HCT116 (cell line): ENCODE measurements at regions not wholly inside any gene's neighbourhood (a gene's known extent, or its start where the extent isn't known, plus 50 kb on each side); places are given as distances from the start of the nearest gene placed in this dataset.

ENCODE experiments used
- ATAC-seq: fragments of 200-7000 bp; cut with Tn5 transposase; 2 replicates; pipeline ENCODE4 v1.9.1; 2020; ENCODE audit warnings: mild to moderate bottlenecking, moderate library complexity
- BruUV-seq: library from RNA; stranded (reverse); fragments of 400-500 nt; replicated peaks from 2 replicates; lab custom pipeline; 2021; lab: Mats Ljungman, UMichigan
- CTCF ChIA-PET: fragments of 300-600 bp; sonication (Branson Sonifier 250); formaldehyde crosslinking; loops from one replicate; lab custom pipeline; 2021; ENCODE audit warnings: antibody characterized with exemption; lab: Charles Lee
- POLR2A ChIA-PET: fragments of 300-600, 350-600 bp; sonication (Branson Sonifier 250); formaldehyde crosslinking; loops from one replicate; lab custom pipeline; 2021; ENCODE audit warnings: antibody characterized with exemption; lab: Charles Lee
- RAD21 ChIA-PET, 2 experiments: fragments of 300-600 bp; sonication (Branson Sonifier 250); formaldehyde crosslinking; loops; one replicate each; lab custom pipeline; 2023; ENCODE audit warnings: low total read pairs in 2 of 2; ENCODE audit not compliant: uncharacterized antibody in 2 of 2, unreplicated experiment in 2 of 2, low non-redundant PET in 1 of 2; lab: Charles Lee
- DNase-seq: peaks from one replicate; pipeline ENCODE4 v3.0.0-alpha.2; 2010; ENCODE audit warnings: low read depth, low spot score
- H2AFZ ChIP-seq: fragments of 200-600 bp; shearing (Covaris generic), sonication (generic); 2 replicates; pipeline ENCODE4 v1.6.1; 2017; ENCODE audit warnings: low read depth, mixed run types, mixed read lengths, antibody characterized with exemption, low read length; ENCODE audit not compliant: poor library complexity, severe bottlenecking
- H3K27ac ChIP-seq: 2 replicates; pipeline ENCODE4 v1.5.1; 2012; ENCODE audit warnings: low read depth, low read length
- H3K27me3 ChIP-seq: fragments of 200-600 bp; sonication (generic); 2 replicates; pipeline ENCODE4 v1.6.1; 2016; ENCODE audit warnings: mixed run types, low read length, mixed read lengths; ENCODE audit not compliant: insufficient read depth
- H3K36me3 ChIP-seq, 2 experiments: fragments of 200-500 bp in 1 of 2; fragments of 200-600 bp in 1 of 2; sonication (Bioruptor generic) in 1 of 2; sonication (generic) in 1 of 2; 2 replicates each; pipeline versions ENCODE4 v1.5.1 to v1.6.1; 2014 to 2016; ENCODE audit warnings: low read length in 2 of 2, inconsistent platforms in 1 of 2, mixed read lengths in 1 of 2, mixed run types in 1 of 2; ENCODE audit not compliant: insufficient read depth in 2 of 2, control insufficient read depth in 1 of 2
- H3K4me1 ChIP-seq, 2 experiments: fragments of 200-600 bp in 1 of 2; sonication (generic) in 1 of 2; 2 replicates each; pipeline versions ENCODE4 v1.5.1 to v1.6.1; 2012 to 2017; ENCODE audit warnings: low read length in 2 of 2, inconsistent platforms in 1 of 2, mild to moderate bottlenecking in 1 of 2, mixed read lengths in 1 of 2, mixed run types in 1 of 2, moderate library complexity in 1 of 2; ENCODE audit not compliant: insufficient read depth in 2 of 2, control insufficient read depth in 1 of 2
- H3K4me2 ChIP-seq: fragments of 200-600 bp; sonication (generic); 2 replicates; pipeline ENCODE4 v1.6.1; 2017; ENCODE audit warnings: mixed run types, low read length, mixed read lengths
- H3K4me3 ChIP-seq, 2 experiments: fragments of 200-600 bp in 1 of 2; sonication (generic) in 1 of 2; replicated peaks in 1 of 2; 2 replicates each; pipeline ENCODE4 v1.5.1; 2011 to 2016; ENCODE audit warnings: low read length in 2 of 2, control low read depth in 1 of 2, low read depth in 1 of 2, mild to moderate bottlenecking in 1 of 2, mixed read lengths in 1 of 2, mixed run types in 1 of 2
- H3K79me2 ChIP-seq: fragments of 200-600 bp; sonication (generic); 2 replicates; pipeline ENCODE4 v1.6.1; 2017; ENCODE audit warnings: mild to moderate bottlenecking, mixed run types, low read length, moderate library complexity, mixed read lengths; ENCODE audit not compliant: insufficient read depth
- H3K9ac ChIP-seq: fragments of 200-600 bp; sonication (generic); 2 replicates; pipeline ENCODE4 v1.6.1; 2016; ENCODE audit warnings: low read length, mixed read lengths
- H3K9me2 ChIP-seq: fragments of 200-600 bp; sonication (generic), shearing (Covaris generic); 2 replicates; pipeline ENCODE4 v1.6.1; 2017; ENCODE audit warnings: mixed run types, mild to moderate bottlenecking, moderate library complexity; ENCODE audit not compliant: insufficient read depth
- H3K9me3 ChIP-seq, 2 experiments: fragments of 200-500 bp in 1 of 2; fragments of 200-600 bp in 1 of 2; sonication (Bioruptor generic) in 1 of 2; sonication (generic) in 1 of 2; 2 replicates each; pipeline ENCODE4 v1.6.1; 2014 to 2017; ENCODE audit warnings: low read length in 2 of 2, mixed read lengths in 2 of 2, inconsistent platforms in 1 of 2, low read depth in 1 of 2, mild to moderate bottlenecking in 1 of 2, mixed run types in 1 of 2, moderate library complexity in 1 of 2; ENCODE audit not compliant: control insufficient read depth in 1 of 2, insufficient read depth in 1 of 2
- H4K20me1 ChIP-seq: fragments of 200-600 bp; sonication (generic), shearing (Covaris generic); 2 replicates; pipeline ENCODE4 v1.6.1; 2017; ENCODE audit warnings: mixed run types, mild to moderate bottlenecking, moderate library complexity; ENCODE audit not compliant: insufficient read depth
- ATF3 ChIP-seq: IDR thresholded peaks from 2 replicates; pipeline ENCODE4 v1.6.1; 2012
- CBX3 ChIP-seq: IDR thresholded peaks from 2 replicates; pipeline ENCODE4 v1.6.1; 2012; ENCODE audit warnings: low read depth
- EGR1 ChIP-seq: IDR thresholded peaks from 2 replicates; pipeline ENCODE4 v1.6.1; 2012; ENCODE audit warnings: low read depth
- ELF1 ChIP-seq: IDR thresholded peaks from 2 replicates; pipeline ENCODE4 v1.6.1; 2012; ENCODE audit warnings: low read depth, borderline replicate concordance
- EZH2 ChIP-seq: fragments of 200-600 bp; sonication (generic); IDR thresholded peaks from 2 replicates; pipeline ENCODE4 v1.6.1; 2017; ENCODE audit warnings: antibody characterized with exemption, mixed run types
- FOSL1 ChIP-seq: IDR thresholded peaks from 2 replicates; pipeline ENCODE4 v1.6.1; 2012; ENCODE audit warnings: low read depth
- MAX ChIP-seq: IDR thresholded peaks from 2 replicates; pipeline ENCODE4 v1.6.1; 2012
- RAD21 ChIP-seq: IDR thresholded peaks from 2 replicates; pipeline ENCODE4 v1.6.1; 2012; ENCODE audit warnings: low read depth, mild to moderate bottlenecking
- SIN3A ChIP-seq: IDR thresholded peaks from 2 replicates; pipeline ENCODE4 v1.6.1; 2012; ENCODE audit warnings: low read depth
- SP1 ChIP-seq: IDR thresholded peaks from 2 replicates; pipeline ENCODE4 v1.6.1; 2012; ENCODE audit warnings: low read depth
- ZFX ChIP-seq: fragments of 450-650 bp; IDR thresholded peaks from 2 replicates; pipeline ENCODE4 v1.6.1; 2017
- intact Hi-C: fragments of 100-400 bp; cut with micrococcal nuclease; formaldehyde crosslinking; loops from 2 replicates; pipeline ENCODE4 v1.10.0; 2022
- TF ChIP-seq, protein P1 (sequence below): IDR thresholded peaks from 2 replicates; pipeline ENCODE4 v1.6.1; 2011; ENCODE audit warnings: mild to moderate bottlenecking, low read length, moderate library complexity; ENCODE audit not compliant: insufficient replicate concordance; ENCODE audit errors: extremely low read depth
- TF ChIP-seq, protein P2 (sequence below): IDR thresholded peaks from 2 replicates; pipeline ENCODE4 v1.6.1; 2012; ENCODE audit warnings: low read depth

- ChIA-PET RAD21 (no interaction called here), POLR2A (no interaction called here)
- intact Hi-C loops = no loop called here
- Histone ChIP-seq H3K4me2 (no peak overlapping the region), H3K79me2 (no peaks in the 10 kb centered on the region), H4K20me1 (no peaks in the 10 kb centered on the region), H3K4me3 (no peak overlapping the region), H3K4me1 (no peaks in the 10 kb centered on the region), H3K9me2 (no peaks in the 10 kb centered on the region)
- TF ChIP-seq SP1 (no peak), EGR1 (no peak), FOSL1 (no peak), MAX (no peak), SIN3A (no peak), ATF3 (no peak), ELF1 (no peak), RAD21 (no peak), CBX3 (no peak), ZFX (no peak), EZH2 (no peak)
- TF ChIP-seq, protein P1, sequence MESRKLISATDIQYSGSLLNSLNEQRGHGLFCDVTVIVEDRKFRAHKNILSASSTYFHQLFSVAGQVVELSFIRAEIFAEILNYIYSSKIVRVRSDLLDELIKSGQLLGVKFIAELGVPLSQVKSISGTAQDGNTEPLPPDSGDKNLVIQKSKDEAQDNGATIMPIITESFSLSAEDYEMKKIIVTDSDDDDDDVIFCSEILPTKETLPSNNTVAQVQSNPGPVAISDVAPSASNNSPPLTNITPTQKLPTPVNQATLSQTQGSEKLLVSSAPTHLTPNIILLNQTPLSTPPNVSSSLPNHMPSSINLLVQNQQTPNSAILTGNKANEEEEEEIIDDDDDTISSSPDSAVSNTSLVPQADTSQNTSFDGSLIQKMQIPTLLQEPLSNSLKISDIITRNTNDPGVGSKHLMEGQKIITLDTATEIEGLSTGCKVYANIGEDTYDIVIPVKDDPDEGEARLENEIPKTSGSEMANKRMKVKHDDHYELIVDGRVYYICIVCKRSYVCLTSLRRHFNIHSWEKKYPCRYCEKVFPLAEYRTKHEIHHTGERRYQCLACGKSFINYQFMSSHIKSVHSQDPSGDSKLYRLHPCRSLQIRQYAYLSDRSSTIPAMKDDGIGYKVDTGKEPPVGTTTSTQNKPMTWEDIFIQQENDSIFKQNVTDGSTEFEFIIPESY = no peak
- TF ChIP-seq, protein P2, sequence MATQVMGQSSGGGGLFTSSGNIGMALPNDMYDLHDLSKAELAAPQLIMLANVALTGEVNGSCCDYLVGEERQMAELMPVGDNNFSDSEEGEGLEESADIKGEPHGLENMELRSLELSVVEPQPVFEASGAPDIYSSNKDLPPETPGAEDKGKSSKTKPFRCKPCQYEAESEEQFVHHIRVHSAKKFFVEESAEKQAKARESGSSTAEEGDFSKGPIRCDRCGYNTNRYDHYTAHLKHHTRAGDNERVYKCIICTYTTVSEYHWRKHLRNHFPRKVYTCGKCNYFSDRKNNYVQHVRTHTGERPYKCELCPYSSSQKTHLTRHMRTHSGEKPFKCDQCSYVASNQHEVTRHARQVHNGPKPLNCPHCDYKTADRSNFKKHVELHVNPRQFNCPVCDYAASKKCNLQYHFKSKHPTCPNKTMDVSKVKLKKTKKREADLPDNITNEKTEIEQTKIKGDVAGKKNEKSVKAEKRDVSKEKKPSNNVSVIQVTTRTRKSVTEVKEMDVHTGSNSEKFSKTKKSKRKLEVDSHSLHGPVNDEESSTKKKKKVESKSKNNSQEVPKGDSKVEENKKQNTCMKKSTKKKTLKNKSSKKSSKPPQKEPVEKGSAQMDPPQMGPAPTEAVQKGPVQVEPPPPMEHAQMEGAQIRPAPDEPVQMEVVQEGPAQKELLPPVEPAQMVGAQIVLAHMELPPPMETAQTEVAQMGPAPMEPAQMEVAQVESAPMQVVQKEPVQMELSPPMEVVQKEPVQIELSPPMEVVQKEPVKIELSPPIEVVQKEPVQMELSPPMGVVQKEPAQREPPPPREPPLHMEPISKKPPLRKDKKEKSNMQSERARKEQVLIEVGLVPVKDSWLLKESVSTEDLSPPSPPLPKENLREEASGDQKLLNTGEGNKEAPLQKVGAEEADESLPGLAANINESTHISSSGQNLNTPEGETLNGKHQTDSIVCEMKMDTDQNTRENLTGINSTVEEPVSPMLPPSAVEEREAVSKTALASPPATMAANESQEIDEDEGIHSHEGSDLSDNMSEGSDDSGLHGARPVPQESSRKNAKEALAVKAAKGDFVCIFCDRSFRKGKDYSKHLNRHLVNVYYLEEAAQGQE = no peak
- TF ChIP-seq, all 23 proteins: peak for 0
- no TSS peak for BruUV-seq
- H3K9ac ChIP-seq = no peak overlapping the region
- DNase-seq (no peak), ATAC-seq (no peak)
- H3K9me3 ChIP-seq = no peaks in the 10 kb centered on the region
- no peaks in the 10 kb centered on the region for H3K27me3 ChIP-seq
- H3K27ac ChIP-seq = no peak overlapping the region
- CTCF ChIA-PET = no interaction called here
- H2AFZ ChIP-seq = no peak overlapping the region
- H3K36me3 ChIP-seq = no peaks in the 10 kb centered on the region
Observed at GRCh38 chr3:18885612-18886011, 262.7 kb upstream of the KCNH8 start.
